ENCODE measurements at regions not wholly inside any gene's neighbourhood (a gene's known extent, or its start where the extent isn't known, plus 50 kb on each side); places are given as distances from the start of the nearest gene placed in this dataset.
A peak's percentile ranks its signal among the peaks of the same experiment; 100 is the strongest.

DNA sequence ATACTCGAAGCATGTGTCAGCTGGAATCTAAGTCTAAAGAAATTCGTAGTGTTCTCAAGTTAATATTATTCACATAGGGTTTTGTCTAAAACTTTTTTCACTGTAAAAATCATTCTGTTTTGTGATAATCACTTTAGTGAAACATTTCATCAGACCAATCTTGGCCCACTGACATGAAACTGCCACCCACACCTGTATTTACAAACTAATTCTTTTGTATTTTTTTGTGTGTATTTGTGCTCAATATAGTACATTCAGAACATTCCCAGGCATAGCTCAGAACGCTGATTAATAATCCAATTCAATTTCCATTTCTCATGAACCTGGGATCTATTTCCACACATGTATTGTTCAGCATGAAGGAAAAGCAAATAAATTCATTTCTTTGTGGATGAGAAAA lies 191.7 kb downstream of the RASSF9 start:
- no peak for DNase-seq

DNA sequence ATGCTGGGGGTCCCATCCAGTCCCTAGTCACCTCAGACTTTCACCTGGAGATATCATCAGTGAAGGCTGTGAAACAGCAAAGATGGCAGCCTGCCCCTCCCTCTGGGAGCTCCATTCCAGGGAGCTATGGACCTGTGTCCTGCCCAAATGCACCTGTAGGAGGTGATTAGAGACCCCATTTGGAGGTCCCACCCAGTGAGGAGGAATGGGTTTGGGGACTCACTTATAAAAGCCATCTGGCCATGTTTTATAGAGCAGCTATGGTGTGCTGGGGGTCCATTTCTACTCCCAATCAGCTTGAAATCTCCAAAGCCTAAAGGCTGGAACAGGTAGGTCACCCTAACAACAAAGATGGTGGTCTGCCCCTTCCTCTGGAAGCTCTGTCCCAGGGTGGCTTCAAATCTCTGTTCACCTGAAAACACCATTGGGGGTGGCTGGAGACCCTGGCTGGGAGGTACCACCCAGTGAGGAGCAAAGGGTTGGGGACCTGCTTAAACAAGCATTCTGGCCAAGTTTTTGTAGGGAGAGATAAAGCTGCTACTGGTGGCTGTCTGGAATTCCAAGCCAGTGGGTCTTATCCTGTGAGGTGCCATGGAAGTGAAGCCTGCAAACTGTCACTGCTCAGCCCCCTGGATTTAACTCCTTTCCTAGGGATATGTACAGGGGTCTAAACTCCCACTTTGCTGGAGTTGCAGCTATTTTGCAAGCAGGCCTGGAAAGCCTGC lies 182.3 kb downstream of the RASSF9 start:
- DNase-seq: no peak

DNA sequence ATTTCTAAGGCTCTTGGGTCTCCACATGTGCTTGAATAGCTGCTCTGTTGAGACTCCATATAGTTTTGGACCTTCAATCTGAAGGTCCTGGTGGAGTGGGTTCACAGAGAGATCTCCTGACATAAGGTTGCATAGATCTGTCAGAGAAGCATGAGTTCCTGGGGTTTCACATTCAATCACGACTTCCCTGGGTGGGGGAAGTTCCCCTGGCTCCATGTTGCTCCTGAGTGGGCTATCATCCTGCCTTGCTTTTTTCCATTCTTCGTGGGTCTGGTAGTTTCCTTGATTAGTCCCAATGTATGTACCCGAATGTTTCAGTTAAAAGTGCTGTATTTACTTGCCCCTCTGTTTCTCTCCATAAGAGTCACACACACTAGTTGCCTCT lies 181.8 kb downstream of the RASSF9 start:
- DNase-seq: no peak

DNA sequence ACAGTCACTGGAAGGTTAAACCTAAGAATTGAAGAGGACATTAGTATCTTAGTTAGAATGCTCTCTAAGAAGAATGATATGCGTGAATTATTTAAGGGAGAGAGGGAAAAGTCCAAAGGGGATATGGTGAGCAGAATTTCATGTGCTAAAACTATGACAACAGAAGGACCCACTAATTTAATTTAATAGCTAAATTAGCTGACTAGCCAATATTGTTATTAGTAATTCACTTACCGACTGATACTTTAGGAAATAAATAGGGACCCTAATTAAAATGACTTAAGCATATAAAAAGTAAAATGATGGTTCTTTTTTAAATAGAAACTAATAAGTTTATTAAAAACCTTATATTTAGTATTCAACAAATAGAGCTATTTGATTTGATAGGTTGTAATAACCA lies 179.6 kb downstream of the RASSF9 start:
- DNase-seq: no peak

DNA sequence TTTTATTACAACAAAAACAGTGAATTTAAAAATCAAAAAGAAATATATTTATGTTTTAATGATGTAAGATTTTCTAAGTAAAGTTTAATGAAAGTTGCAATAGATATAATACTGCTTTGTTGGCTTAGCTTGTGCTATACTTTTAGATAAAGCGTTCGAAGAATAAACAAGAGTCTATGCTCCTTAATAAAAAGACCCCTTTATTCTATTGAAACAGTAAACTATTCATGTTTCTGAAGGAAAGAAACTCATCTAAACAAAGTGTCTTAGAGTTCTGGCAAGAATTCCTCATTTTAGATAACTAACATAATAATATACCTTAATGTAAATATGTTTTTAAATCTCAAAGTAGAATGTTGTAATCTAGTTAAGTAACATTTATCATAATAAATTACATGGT lies 179.0 kb downstream of the RASSF9 start:
- no peak for DNase-seq

DNA sequence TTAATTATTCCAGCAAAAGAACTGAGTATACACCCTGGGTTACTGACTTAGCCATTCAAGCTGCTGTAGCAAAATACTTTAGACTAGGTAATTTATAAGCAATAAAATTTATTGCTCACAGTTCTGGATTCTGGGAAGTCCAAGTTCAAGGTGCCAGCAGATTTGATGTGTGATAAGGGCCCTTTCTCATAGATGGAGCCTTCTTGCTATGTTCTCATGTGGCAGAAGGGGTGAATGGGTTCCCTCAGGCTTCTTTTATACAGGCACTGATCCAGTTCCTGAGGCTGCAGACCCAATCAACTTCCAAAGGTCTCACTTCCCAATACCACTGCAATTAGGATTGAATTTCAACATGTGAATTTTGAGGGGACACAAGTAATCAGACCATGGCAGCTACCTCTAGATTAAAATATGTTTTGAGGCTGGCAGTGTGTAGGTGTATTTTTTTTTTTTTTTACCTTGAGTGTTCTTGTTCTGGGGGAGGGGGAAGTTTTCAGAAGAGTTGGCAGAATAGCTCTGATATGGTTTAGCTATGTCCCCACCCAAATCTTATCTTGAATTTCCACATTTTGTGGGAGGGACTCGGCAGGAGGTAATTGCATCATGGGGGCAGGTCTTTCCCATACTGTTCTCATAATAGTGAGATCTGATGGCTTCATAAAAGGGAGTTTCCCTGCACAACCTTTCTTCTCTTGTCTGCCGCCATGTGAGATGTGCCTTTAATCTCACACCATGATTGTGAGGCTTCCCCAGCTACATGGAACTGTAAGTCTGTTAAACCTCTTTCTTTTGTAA lies 178.2 kb downstream of the RASSF9 start:
- DNase-seq: no peak

DNA sequence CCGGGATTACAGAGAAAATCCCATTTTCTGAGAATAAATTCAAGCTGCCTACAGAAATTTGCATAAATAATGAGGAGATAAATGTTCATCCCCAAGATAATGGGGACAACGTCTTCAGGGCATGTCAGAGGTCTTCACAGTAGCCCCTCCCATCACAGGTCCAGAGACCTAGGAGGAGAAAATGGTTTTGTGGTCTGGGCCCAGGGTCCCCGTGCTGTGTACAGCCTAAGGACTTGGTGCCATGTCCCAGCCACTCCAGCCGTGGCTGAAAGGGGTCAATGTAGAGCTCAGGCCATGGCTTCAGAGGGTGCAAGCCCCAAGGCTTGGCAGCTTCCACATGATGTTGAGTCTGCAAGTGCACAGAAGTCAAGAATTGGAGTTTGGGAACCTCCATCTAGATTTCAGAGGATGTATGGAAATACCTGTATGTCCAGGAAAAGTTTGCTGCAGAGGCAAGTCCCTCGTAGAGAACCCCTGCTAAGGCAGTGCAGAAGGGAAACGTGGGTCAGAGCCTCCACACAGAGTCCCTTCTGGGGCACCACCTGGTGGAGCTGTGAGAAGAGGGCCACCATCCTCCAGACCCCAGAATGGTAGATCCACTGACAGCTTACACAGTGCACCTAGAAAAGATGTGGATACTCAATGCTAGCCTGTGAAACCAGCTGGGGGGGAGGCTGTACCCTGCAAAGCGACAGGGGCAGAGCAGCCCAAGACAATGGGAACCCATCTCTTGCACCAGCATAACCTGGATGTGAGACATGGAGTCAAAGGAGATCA lies 176.3 kb downstream of the RASSF9 start:
- no peak for DNase-seq

DNA sequence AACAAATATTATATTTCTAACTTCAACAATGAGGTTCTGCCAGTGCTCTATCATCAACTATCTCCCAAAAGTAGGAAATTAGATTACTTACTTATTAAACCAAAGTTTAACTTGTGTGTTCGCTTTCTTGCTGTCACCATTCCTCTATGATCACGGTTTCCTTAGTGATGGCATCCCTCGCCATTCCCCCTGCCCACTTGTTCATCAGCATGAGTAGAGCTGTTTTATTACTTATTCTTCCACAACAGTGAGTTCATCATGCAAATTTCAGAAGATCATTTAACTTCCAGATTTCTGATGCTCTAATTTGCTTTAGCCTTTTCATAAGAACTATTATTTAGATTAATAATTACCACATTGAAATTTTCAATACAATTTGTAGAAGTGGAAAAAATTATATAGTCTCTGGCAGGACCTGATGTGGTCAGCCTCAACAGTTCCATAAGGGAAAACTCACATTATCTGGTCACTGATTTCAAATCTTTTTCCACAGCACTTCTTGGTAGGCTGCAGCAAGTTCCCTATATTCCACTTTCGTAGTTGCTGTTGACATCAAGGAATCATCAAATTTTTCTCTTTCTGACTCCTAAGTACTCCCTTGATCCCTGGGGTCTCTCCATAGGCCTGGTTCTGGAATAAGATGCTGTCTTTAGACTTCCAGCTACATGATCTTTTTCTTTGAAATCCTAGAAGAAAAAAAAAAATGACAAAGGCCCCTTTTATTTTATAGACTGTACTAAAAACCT lies 174.6 kb downstream of the RASSF9 start:
- DNase-seq: no peak

DNA sequence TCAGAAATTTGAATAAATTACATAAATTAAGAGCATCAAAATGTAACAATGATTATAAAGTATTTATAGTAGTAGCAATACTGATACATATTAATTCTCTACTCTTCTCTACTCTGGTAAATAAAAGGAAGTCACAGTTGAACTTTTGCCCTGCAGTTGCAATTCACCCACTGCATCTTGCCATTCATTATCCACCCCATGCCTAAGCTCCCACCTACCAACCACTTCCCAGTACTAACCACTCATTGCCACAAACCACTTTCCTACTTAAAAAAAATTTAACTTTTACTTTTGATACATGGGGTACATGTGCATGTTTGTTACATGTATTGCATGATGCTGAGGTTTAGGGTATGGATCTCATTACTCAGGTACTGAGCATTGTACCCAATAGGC lies 174.0 kb downstream of the RASSF9 start:
- no peak for DNase-seq

DNA sequence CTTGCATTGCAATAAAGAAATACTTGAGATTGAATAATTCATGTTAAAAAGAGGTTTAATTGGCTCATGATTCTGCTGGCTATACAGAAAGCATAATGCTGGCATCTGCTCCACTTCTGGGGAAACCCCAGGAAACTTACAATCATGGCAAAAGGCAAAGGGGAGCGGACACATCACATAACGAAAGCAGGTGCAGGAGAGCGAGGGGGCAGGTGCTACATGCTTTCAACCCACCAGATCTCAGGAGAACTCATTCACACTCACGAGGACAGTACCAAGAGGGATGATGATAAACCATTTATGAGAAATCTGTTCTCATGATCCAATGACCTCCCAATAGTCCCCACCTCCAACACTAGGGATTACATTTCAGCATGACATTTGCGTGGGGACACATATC lies 172.6 kb downstream of the RASSF9 start:
- no peak for DNase-seq

DNA sequence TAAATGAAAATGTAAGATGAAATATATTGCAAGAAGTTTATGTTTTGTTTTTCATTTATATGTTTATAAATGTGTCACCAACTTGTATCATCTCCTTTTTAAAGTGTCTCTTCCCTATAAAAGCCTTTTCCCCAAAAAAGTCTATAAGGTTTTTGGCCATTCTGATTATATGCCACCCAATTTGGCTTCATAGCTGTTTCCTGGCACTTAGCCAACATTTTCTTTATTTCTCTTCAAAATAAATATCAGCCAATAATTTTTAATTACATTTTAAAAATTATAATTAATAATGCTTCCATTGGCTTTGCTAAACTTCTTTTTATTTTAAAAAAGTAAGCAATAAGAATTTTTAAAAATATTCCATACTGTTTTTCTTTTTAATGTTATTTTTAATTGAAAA lies 171.8 kb downstream of the RASSF9 start:
- peak in 1 of 2 experiments; percentile 1 for DNase-seq

DNA sequence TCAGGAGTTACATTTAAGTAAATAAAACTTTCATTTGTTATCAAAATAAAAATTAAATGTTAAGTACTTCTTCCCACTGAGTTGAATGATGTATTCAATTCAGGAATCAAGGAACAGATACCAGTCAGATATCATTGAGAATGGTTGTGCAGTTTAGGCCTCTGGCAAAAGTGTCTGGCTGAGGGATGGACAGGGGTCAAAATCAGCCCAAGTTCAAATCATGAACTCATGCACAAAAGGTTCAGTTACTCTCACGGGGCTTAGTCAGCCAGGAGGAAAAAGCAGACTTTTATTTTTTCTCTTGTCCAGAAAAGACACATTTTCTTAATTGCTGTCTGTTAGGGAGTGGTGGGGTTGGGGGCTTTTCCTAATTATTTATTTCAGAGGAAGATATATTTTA lies 166.3 kb downstream of the RASSF9 start:
- no peak for DNase-seq

DNA sequence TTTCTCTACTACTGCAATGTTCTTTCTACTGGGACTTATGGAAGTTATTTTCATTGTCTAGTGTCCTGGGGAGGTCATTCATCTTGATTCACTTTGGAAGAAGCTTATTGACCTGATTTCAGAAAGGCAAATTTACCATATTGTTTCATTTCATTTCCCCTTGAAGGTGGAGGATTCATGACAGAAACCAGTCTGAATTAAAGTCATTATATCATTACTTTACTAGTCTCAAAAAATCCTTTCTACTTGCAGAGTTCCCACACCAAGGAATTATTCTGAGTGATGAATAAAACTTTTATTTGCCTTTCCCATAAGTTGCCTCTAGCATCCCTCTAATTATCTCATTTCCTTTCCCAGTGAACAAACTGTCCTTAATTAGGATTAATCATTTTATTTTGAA lies 163.8 kb downstream of the RASSF9 start:
- no peak for DNase-seq

DNA sequence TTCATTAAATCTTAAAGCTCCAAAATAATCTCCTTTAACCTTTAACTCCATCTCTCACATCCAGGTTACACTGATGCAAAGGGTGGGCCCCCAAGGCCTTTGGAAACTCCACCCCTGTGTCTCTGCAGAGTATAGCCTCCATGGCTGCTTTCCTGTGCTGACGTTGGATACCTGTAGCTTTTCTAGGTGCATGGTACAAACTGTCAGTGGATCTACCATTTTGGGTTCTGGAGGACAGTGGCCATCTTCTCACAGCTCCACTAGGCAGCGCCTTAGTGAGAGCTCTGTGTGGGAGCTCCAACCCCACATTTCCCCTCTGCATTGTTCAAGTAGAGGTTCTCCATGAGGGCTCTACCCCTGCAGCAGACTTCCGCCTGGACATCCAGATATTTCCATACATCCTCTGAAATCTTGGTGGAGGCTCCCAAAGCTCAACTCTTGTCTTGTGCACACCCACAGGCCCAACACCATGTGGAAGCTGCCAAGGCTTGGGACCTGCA lies 162.2 kb downstream of the RASSF9 start:
- no peak for DNase-seq

DNA sequence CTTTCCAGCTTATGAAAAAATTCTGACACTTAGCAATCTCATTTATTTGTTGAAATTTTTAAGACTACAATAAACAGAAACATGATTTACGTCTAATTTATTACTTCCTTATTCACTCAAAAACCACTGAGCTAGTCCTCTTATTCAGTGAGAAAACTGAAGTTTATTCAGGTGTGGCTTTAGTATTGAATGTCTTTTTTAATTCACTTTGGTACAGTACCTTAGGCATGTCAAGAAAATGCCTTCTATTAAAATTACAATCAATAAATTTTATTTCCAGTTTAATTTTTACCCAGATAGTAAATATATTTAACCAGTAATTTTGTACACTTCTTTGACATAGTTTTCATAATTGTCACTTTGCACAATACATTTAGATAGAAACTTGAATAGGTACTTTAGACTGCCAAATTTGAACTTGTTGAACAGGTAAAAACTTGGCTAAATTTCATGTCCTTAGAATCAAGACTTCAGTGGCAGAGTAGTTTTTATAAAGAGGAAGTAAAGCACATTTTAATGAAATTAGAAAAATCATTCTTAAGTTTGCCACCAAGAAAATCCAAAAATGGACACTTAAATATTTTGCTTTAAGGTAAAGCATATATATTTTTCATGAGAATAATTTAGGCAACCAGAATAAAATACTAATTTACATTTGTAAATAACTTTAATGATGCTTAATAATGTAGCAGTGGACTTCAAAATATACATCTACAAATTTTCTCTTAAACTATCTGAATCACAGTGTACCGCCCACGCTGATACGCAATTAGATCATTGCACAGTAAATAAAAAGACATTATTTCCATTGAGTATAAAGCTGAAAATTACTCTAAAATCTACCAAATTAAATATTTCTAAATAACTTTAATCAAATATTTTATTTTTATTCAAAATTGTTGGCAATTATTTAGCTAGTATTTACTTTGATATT lies 159.1 kb downstream of the RASSF9 start:
- no peak for DNase-seq

DNA sequence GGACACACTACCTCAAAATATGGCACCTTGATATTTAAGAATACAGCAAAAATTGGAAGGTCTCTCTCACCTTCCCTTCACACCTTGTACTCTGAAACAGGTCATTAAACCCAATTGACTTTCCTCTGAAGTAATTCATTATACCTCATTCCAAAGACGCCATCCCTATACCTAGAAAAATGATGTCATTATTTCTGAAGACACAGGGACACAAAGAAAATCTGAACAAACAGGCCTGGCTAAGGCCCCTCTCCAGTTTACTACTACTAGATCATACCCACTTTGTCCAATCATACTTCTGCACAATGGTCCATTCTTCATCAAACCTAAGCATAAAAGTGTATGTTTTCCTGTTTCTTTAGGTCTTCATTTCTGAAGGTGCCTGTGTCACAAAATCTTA lies 156.9 kb downstream of the RASSF9 start:
- DNase-seq: no peak

DNA sequence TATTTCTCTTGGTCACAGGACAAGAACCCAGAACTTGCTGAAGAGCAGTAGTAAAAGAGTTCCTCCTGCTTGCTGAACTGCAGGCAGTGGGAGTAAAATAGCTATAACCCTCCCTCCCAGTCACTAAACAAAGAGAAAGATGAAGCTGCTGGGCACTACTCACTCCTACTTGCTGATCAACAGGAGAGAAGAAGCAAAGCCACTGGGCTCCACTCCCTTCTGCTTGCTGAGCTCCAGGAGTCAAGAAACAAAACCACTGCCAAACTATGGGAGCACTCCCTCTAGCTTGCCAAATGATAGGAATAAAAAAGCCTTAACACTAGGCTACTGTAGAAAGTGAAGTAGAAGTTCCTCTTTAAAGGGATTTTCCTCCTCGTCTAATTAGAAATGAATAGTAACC lies 155.3 kb downstream of the RASSF9 start:
- no peak for DNase-seq

DNA sequence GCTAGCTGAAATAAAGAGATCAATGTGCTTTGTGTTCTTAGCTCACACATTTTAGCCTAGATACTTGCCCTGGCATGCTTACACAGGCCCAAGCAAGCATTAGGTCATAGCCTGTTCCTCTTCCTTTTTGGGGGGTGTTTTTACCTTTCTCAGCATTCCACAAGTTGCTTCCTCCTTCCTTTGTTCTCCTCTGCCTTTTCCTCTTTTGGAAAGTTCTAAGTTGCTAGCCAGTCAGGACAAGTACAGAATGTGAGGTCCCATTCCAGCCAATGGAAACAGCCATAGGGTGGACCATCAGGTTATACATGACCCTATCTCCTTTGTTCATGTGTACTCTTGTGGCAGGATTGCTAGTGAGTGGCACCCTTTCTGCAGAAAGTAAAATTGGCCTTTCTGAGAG lies 154.9 kb downstream of the RASSF9 start:
- DNase-seq: no peak

DNA sequence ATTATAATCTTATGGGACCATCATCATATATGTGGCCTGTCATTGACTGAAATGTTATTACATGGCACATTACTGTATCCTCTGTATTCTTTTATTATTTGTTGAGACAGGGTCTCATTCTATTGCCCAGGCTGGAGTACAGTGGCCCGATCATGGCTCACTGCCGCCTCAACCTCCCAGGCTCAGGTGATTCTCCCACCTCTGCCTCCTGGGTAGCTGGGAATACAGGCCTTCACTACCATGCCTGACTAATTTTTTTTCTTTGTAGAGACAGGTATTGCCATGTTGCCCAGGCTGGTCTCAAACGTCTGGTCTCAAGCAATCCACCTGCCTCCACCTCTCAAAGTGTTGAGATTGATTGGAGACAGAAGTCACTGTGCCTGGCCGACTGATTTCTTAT lies 153.2 kb downstream of the RASSF9 start:
- DNase-seq: no peak

DNA sequence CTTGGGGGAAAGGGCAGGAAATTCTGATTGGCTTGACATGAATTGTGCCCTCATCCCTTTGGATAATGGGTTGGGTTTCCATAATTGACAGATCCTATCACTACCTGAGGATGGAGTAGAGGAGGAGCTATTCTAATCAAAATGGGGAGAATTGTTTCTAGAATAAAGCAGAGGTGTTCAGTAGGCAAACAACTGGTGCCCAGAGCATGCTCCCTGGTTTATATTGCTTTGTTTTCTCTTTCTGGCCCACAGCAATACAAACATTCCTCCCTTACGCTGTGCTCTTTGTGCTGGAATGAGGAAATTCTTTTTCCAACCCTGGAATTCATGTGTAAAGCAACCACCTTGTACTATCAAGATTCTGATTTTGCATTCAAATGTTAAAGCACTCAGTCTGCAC lies 147.4 kb downstream of the RASSF9 start:
- DNase-seq: no peak

DNA sequence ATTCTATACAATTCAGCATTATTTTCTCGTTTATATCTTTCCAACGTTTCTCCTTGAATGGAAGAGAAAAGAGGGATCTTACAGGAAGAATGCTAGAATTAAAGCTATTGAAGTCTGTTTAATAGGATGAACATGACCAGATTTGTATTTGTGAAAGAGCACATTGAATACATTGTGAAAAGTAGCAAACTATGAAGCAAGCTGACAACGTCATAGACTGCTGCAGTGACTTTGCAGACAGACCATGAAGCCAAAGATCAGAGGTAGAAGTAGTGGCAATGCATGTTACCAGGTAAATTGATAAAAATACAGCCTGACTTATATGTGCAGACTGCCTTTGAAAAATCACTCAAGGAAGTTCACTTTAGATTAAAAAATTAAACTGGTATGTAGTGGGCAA lies 146.1 kb downstream of the RASSF9 start:
- no peak for DNase-seq

Data from NCI-H446 (cell line).